GM19452 (cell line): ENCODE measurements at regions not wholly inside any gene's neighbourhood (a gene's known extent, or its start where the extent isn't known, plus 50 kb on each side); places are given as distances from the start of the nearest gene placed in this dataset.

Experiments
- ATAC-seq: cut with Tn5 transposase; IDR thresholded peaks from one replicate; pipeline ENCODE4 v1.9.1; 2021; ENCODE audit not compliant: unreplicated experiment

DNA sequence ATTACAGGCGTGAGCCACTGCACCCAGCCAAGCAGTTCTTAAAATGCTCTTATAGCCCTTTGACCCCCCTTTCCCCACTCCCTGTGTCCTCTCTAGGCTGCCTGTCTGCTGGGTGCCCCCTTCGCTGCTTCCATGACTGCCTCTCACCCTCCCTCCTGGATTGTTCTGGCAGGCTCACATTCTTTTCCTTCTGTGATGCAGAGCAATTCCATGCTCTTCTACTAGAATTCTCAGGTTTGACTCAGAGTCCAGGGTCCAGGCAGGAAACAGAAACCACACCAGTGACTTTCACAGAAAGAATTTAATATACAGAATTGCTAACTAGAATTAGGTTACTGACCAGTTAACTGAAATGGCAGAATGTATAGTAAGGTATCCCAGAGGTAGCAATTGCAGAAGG lies 244.8 kb downstream of the BAMBI start:
- ATAC-seq, result no peak

DNA sequence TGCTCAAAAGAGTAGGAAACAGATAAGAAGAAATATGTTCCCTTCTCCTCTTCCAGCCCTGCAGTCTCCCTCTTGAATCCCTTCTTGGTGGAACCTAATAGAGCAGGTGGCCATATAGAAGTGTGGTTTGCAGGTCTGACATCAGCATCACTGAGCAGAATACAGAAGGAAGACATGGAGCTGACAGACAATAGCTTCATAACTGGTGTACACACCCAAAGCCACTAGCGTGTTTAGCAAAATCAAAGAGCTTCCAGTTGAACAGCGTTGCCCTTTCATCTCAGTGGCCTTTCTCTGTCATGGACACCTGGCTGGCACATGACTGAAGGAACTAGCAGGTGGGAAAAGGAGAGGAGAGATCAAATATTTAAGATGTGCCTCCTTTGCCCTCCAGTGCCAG lies 245.5 kb downstream of the BAMBI start:
- ATAC-seq, result no peak

DNA sequence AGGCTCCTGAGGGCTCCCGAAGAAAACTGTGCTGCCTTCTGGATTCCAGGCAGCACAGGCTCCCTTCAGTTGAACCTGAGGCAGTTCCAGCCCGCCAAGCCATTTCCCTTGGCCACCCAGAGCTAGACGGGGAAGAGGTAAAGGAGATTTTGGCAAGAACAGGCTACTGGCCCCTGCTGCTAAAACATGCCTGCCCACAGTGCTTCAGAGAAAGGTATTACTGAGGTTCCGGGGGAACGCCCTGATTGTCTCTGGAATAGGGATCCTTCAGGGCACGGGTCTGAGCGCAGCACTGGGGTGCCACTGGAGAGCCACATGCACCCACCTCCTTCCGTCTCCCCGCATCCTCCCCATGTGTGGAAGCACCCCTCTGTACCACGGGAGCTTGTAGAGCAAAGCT lies 247.4 kb downstream of the BAMBI start:
- no peak for ATAC-seq

DNA sequence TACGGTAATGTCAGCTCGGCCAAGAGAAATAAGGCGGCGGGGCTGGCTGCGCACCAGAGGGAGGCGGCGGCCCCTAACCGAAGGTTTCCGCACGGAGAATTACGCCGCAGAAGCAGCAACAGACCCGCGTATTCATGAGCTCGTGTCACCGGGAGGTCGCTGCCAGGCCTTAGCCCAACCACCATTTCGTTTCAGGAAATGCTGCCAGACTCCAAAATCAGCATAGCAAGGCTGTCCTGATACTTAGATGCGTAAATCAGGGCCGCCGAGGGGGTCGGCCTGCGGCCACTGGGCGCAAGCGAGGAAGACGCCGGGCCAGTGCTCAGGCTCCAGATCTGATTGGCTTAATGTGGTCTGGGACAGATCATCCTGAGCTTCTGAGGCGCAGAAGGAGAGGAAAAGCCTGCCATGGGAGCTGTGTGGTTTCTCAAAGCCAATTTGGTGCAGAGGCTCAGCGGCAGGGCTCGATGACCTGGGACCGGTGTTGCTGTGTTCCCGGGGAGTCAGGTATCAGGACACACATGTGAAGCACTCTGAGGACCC lies 247.9 kb downstream of the BAMBI start:
- ATAC-seq, result no peak

DNA sequence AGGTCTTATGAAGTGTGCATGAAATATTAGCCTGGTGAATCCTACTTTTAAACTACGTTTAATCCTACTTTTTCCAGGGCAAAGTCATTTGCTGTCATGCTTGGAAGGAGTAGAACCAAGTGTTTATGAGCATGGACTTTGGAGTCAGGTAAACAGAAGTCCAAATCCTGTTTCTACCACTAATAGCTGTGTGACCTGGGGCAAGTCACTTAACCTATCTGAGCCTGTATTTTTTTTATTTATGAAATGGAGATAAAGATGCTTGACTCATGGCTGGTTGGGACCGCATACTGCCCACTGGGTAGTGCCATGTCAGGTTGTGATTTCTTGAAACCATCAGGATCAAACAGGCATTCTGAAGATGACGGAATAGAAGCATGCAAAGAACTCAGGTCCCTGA lies 249.6 kb downstream of the BAMBI start:
- ATAC-seq, result no peak

DNA sequence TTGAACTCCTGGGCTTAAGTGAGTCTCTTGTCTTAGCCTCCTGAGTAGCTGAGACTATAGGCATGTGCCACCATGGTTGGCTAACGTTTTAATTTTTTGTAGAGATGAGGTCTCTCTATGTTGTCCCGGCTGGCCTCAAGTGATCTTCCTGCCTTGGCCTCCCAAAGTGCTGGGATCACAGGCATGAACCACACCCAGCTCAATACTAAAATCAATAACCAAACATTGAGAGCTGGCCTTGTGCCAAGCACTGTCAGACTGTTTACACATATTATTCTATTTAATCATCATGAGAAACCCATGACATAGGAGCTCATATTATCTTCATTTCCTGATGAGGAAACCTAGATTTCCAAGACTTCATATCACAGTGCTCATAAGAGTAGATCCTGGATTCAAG lies 251.2 kb downstream of the BAMBI start:
- ATAC-seq, result no peak

DNA sequence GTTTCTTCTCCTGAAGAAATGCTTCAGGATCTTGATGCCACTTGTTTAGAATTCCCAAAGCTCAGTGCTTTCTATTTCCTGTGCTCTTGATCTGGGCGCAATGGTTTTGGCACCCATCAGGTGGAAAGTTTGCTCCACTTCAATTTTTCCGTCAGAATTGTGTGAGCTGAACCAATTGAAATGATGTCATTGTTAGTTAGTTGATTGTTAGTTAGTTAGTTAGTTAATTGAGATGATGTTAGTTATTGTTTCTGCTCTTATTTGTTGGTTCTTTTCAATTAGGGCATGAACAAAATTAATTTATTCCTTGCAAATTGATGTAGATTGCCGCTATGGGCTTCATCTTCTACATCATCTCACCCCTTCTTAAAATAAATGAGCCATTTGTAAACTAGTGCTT lies 252.6 kb downstream of the BAMBI start:
- ATAC-seq, result no peak

DNA sequence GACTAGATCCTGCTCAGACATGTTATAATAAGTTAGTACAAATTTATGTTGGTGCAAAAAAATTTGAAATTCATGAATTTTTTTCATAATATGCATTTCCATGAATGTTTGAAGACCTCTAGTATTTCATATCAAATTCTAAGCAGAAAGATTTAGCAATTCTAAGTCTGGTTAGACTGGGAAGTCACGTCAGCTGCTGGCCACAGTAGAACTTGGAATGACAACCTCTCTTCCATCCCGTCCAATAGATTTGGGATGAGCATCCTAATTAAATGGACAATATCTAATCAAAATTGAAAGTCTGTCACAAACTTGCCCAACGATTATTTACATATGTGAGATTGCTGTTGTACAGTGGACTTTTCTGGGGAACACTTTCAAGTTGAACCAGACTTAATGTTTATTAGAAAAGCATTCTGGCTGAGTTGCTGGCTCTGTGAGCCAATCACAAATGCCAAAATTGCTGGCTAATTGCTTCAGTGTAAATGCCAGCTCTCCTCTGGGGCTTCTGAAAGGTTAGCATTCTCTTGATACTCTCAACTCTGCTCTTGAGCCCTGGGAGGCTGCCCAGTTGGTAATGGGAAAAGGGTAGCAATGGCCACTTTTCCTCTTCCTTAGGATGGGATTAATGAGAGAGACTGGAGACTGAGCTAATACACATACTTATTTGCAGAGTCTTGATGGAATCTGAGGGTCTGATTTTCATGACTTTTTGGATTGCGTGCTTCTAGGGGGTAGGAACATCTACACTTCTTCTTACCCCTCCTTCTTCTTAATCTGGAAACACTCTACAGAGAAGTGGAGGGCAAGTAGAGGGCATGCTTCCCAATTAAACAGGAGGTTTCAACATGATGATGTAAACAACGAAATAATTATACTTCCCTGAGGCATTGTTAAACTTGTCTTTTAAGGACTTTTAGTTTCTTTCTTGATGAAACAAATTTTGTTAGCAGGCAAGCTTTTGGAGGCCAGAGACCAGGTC lies 253.5 kb downstream of the BAMBI start:
- no peak for ATAC-seq

DNA sequence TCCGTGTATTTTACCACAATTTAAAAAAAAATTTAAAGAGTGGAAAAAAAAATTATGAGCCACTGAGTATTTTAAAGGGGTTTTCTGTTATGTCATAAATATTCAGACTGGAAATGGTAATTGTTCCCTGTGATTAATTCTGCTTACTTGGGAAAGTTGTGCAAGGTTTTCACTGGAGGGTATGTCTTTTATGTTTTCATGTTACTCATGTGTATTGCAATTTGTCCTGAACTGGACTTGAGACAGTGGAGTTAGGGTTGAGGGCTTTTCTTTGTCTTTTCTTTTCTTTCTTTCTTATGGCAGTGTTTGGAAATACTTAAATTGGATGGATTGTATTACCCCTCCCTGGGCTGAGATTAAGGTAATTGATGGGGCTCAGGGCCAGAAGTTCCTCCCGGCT lies 257.7 kb downstream of the BAMBI start:
- no peak for ATAC-seq

DNA sequence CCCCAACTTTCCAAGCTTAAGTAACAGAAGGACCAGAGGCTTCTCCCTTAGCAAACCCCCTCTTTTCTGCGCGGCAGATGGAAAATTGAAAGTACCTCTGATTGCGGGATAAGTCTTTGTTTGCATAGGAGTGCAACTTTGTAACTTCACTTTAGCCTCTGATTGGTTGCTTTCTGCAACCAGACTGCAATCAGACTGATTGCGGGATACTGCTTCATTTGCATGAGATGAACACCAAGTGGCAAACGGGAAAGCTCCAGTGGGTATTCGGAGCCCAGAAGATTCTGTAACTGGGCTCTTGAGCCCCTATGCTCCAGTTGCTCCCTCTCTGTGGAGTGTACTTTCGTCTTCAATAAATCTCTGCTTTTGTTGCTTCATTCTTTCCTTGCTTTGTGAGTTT lies 260.6 kb downstream of the BAMBI start:
- ATAC-seq, result no peak

DNA sequence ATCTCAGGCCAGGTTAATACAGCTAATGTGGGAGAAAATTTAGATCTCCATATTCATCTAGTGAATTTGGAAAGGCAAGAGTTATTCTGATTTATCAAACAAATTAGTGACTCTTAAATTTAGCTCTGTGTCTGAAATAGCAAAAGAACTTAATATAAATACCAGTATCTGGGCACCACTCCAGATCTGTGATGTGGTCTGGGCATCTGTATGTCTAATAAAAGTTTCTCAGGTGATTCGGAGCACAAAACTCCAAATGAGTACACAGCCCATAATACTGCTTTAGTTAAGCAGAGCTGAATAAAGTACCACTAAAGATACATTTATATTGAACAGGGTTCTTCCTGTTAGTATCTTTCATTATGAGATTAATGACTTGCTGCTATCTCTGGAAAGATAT lies 261.4 kb downstream of the BAMBI start:
- ATAC-seq, result no peak

DNA sequence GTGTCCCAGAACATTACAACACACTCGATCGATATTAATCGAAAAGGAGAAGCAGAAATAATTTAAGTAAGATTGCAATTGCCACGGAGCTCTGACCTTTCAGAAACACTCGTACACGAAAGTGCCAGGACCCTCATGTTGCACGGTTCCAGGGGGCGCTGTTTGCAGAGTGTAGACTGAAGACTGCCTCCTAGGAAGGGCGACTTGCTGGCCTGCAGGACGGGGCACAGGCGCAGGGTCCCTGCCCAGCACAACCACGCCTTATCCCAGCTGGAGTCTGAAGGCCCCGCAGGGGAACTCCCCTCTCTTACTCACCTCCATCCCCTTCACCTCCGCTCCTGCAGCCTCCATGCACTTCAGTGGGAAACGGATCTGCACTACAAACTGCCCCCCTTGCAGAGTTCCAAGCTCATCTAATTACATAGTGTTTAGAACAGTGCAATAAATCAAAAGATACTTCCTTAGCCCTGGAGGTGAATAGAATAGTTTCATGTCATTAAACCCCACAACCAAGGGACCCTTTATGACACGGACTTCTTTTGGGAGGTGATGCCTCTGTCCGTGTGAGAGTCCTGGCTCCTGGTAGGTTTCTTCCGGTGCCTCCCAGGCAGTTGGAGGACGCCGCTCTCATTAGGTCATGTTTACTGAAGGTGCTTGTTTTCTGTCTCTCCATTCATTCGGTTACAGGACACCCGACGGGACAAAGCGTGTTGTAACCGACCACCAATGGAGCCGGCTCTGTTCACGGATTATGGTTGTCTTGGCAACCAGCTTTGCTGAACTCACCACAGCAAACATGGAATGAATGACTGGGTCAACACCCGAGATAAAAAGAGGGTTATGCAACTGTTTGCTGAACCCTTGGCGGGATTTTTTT lies 262.2 kb downstream of the BAMBI start:
- ATAC-seq, result no peak

DNA sequence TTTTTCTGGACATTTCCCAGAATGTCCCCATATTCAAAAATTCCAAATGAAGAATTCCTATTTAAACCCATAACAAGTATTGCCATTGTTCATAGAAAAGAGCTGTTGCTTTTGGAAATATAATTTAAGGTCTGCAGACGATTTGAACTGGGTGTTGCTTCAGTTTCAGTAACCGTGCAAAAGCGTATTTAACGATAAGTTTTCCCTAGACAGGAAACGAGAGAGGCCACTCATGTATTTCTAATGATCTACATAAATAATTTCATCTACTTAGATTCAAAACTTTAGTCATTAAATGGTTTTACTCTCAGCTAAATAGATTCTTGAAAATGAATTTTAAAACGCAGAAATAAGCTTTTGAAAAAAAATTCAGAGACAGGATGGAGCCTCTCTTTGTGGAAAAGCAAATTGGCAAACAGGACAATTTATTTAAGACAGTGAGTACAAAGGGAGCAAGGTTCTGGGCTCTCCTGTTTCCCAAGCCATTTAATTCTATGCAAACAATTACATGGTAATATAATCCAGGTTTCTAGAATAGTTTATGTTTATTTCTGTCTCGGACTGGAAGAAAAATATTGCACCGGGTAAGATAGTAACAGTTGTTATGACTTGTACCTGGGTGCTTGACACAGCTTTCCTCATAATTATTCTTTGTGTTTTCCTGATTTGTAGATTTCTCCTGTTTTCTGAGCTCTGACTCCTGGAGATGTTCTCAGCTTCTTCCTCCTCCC lies 263.0 kb downstream of the BAMBI start:
- no peak for ATAC-seq

DNA sequence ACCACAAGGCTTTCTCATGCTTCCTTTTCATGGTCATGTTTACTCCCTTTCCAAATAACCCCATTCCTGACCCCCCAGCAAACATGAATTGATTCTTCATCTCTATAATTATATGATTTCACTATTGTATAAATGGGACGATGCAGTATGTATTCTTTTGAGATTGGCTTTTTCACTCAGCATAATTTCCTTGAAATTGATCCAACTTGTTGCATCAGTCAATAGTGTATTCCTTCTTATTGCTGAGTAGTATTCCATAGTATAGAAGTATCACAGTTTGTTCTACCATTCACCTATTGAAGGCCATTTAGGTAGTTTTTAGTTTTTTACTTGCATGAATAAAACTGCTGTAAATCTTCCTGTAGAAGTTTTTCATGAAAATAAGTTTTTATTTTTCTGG lies 264.7 kb downstream of the BAMBI start:
- ATAC-seq, result no peak

DNA sequence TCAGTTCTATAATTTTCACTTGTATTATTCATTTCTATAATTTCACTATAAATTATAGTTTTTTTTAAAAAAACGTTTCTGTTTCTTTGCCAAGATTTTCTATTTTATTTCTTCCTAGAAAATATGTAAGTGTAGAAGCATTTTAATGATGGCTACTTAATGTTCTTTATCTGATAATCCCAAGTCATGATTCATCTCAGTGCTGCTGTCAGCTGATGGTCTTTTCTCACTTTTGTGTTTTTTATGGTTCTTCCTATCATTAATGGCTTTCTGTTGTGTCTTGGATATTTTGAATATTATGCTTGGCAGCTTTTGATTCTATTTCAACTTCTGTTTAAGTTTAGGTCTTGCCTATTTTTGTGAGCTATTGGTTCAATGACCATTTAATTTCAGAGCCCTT lies 268.6 kb downstream of the BAMBI start:
- no peak for ATAC-seq

DNA sequence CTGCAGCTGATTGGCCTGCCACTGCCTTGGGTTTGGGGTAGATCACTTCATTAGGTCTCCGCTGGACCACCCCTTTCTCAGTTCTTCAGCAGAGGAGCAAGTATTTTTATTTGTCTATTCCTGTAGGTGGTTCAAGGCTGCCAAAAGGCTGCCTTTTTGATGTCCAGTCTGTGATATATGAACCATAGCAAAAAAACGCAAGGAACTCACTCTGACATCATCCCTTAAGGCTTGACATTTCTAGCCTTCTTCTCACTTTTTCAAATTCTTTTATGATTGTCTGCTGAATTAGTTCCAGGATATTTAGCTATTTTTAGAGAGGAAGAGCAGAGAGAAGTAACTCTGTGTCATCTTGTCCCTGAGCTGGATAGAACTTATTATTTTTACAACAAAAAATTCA lies 269.2 kb downstream of the BAMBI start:
- ATAC-seq, result no peak

DNA sequence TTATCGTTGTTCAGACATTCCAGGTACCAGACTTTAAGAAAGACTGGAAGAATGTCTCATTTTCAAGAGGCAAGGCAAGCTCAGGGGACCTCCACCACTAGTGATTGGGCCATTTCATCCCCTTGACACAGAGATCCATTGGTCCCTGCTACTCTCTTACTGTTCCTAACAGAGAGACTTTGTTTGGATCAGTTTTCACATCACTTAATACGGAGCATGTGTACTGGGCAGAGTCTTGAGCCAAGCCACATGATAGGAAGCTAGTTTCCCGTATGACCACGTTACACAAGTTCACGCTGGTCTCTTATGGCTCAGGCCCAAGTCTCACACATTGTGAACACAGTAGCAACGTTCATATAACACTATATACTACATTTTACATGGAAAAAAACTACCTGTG lies 269.9 kb downstream of the BAMBI start:
- no peak for ATAC-seq

DNA sequence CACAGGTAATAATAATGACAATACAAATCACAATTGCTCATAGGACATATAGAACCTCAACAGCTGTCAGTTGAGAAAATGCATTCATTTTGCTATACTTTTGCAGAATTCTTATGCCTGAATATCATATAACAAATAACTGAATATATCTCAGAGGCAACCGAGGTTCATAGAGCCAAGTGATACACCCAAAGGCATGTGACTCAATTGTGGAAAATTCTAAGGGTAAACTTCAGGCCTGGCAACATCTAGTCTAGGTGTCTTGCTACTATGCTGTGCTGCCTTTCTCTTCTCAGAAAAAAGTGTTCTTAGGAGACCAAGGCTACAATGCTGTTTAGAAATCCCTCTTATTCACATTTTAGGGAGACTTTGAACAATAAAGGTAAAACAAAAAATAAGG lies 270.7 kb downstream of the BAMBI start:
- no peak for ATAC-seq

DNA sequence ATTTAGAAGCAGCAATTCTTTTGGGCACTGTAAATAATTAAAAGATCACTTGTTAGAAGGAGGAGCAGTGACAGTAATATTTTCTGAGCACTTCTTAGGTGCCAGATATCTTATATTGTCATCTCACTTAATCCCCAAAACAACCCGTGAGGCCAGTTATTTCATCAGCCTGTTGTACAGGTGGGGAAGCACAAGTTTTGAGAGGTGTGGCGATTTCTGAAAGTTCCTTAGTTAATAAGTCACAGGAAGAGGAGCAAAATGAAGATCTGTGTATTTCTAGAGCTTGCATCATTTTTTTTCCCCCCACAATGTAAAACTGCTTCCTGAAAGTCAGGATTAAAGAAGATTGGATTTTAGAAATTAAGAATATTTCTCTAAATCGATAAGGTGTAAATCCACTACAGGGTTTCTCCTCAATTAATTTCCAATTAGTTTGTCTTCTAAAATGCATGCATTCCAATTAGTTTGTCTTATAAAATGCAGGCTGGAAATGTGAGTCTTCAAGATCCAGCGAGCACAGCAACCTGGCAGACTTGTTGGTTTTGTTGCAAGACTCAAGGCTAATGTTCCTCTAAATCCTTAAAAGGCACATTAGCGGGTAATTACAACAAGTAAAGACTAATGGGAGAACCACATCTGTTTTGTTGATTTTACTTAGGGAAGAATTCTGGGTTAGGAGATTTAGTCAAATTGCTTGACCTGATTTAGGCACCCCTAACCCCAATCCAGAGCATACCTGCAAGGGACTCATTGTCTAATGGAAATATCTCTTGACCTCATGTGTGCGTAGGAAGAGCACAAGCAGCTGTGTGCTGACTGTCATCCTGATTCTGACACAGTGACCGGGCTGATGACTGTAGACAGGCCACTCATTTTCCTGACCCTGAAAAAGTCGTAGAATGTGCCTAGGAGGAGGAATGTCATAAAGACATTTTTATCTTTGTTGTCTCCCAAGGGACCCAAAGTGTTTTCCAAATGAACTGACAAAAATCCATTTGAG lies 272.0 kb downstream of the BAMBI start:
- peak; percentile 63 for ATAC-seq

DNA sequence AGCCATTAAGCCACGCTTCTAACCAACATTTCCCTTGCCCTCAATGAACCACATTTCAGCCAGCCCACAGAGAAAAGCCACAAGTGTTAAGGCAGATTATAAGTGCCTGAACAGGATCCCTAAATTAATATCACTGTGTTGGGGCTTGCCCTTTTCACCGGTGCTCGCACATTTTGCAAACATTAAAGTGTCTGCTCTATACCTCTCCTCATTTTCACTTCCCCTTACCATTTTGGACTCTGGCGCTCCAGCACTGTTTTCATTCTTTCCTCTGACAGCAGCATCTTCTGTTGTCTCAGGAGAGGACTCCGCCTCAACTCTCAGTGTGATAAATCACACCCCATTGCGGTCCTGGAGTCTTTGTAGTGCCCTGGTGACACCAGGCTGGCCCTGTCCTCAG lies 274.2 kb downstream of the BAMBI start:
- ATAC-seq, result no peak
